ENCODE measurements at regions not wholly inside any gene's neighbourhood (a gene's known extent, or its start where the extent isn't known, plus 50 kb on each side); places are given as distances from the start of the nearest gene placed in this dataset.
A peak's percentile ranks its signal among the peaks of the same experiment; 100 is the strongest.

GRCh38 chr9:134585746-134586706, 55.6 kb upstream of the COL5A1 start:
- DNase-seq (ENCODE audit: low read depth): peak; percentile 84

- DNase-seq (ENCODE audit: low read depth): no peak
Measured at GRCh38 chr9:134589748-134590147, 51.9 kb upstream of the COL5A1 start.

- peak; percentile 23 for DNase-seq (ENCODE audit: low read depth)
Measured at GRCh38 chr9:134590240-134591081, 51.1 kb upstream of the COL5A1 start.

GRCh38 chr9:134591082-134591571, 50.5 kb upstream of the COL5A1 start:
- peak; percentile 62 for DNase-seq (ENCODE audit: low read depth)

GRCh38 chr9:134591573-134591981, 50.0 kb upstream of the COL5A1 start:
- DNase-seq (ENCODE audit: low read depth): peak; percentile 81
